C1 segment of cervical spinal cord (tissue), 14 donors: ENCODE measurements at regions not wholly inside any gene's neighbourhood (a gene's known extent, or its start where the extent isn't known, plus 50 kb on each side); places are given as distances from the start of the nearest gene placed in this dataset.

Source experiments
- DNase-seq, 14 donors: peaks; one replicate each; lab custom pipeline; 2025; lab: John Stamatoyannopoulos, UW

- DNase-seq: peak in 1 of 14 donors; percentile 82
Observed at GRCh38 chr2:133768256-133768655, 200.0 kb upstream of the NCKAP5 start.

- DNase-seq: peak in 1 of 14 donors; percentile 22
Observed at GRCh38 chr2:133768658-133769435, 200.6 kb upstream of the NCKAP5 start.

DNA sequence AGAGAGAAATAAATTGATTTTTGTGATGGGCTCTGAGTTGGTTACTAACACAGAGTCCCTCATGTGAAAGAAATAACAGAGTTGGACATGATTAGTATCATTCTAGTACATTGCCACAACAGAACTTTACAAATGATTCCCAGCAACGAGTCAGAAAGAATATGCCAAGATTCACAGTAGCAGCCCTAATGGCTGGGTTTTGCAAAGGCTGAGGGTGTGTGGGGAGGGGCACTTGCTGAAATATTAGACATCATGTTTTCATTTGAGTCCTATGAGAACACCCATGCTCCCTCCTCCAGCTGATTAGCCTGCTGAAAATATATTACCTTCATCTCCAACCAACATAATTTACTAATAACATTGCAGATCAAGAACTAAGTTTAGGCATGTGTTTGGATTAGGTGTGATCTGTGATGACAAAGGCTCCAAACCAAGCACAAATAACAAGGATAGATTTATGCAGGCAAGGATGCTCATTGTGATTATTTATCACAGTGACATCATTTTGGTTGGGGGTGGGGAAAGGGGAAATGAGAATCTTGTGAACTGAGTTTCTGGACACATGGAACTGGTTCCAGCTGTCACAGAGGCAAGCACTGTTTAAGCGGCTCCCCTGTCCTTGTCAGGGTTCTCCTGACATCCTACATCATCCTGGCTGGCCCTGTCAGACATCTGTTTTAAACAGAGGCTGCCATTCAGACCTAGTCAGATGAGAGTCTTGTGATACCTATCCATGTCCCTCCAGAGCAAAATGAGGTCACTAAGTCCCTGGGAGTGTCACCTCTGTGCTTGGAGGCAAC is 205.8 kb upstream of the NCKAP5 start:
- DNase-seq: peak in 8 of 14 donors; percentile 25 to 68 (median 57)

DNA sequence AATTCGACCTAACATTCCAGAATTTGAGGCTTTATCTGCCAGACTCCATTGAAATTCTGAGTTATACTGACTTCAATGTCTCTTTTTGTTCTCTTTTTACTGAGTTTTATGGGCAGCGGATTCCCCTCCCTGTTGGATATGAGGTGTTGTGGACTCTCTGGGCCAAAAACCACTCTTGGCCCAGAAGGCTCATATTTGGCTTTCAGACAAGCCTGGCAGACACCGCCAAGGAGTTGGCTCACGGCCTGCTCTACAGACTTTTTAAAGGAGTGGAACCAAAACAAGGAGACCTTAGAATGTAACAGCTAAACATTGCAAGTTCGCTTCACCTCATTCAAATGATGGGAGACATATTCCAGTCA is 206.4 kb upstream of the NCKAP5 start:
- peak in 10 of 14 donors; percentile 19 to 68 (median 56) for DNase-seq

GRCh38 chr2:133776936-133777573 is 208.8 kb upstream of the NCKAP5 start:
- no peak for DNase-seq

- DNase-seq: no peak
Observed at GRCh38 chr2:133777574-133777960, 209.3 kb upstream of the NCKAP5 start.

DNA sequence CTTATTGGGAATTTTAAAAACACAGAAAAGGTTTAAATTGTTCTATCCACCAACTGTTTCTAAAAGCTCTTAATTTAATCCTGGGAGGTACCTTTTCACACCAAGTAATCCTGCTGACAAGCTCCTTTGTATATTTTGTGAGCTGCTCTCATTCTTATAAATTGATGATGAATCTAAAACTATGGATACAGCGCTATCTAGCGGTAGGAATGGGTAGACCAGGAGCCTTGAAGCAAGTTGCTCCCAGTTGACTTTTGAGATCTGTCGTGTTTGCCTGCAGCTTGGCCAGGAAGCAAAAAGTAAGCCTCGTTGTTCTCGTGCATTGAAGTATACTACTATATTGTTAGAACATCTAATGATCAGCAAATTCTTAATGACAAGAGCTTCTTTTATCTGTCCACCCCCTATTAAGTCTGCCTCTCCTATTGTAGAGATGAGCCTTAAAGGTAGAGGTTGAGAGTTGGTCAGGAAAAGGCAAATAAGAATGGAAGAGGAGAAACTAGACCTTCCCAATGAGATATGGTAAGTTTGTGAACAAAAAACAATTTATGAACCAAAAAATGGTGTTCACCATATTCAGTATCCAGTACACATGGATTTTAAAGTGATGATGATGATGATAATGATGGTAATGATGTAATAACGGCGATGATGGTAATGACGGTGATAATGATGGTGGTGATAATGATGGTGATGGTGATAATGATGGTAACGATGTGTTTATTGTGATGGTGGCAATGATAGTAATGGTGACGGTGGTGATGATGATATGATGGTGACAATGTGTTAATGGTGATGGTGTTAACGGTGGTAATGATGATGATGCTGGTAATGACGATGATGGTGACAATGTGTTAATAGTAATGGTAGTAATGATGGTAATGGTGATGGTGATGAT is 212.1 kb upstream of the NCKAP5 start:
- peak in 8 of 14 donors; percentile 9 to 38 (median 15) for DNase-seq

- no peak for DNase-seq
Observed at GRCh38 chr2:133780997-133781513, 212.8 kb upstream of the NCKAP5 start.

DNA sequence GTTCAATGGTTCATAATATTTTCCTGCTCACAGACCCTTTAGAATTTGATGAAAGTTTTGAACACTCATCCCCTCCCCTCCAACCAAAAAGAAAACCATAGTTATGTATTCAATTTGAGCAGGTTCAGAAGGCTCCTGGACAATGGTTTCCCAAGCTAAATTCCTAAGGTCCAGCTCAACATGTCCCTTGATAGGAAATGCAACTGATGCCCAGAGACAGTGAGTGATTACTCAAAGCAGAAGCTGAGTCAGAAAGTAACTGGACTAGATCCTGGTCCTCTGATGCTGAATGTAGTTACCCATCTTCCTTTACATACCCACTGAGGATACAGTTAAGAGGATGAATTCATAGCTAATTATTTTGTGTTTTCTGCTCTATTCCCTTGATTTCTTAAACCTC is 218.9 kb upstream of the NCKAP5 start:
- DNase-seq: no peak

- DNase-seq: no peak
Observed at GRCh38 chr2:133787651-133788050, 219.4 kb upstream of the NCKAP5 start.

- no peak for DNase-seq
Observed at GRCh38 chr2:133788386-133788785, 220.1 kb upstream of the NCKAP5 start.

DNA sequence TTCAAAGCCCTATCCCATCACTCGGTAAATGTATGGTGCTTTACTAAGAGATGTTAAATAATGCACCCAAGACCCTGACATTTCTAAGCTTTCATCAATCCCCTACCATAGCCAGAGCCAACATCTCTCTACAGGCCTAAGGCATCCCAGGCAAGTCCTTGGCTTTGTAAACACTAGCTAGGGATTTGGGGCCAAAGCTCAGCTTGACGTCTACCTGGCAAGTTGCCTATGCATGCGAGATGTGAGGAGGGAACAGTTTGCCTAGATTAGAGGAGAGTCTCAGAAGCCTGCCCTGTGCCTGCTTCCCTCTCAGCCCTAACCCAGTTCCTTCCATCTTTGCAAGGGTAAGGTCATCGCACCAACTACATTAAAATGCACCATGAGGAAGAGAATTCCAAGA is 221.5 kb upstream of the NCKAP5 start:
- DNase-seq: peak in 1 of 14 donors; percentile 23

- no peak for DNase-seq
Observed at GRCh38 chr2:133790711-133791110, 222.4 kb upstream of the NCKAP5 start.

DNA sequence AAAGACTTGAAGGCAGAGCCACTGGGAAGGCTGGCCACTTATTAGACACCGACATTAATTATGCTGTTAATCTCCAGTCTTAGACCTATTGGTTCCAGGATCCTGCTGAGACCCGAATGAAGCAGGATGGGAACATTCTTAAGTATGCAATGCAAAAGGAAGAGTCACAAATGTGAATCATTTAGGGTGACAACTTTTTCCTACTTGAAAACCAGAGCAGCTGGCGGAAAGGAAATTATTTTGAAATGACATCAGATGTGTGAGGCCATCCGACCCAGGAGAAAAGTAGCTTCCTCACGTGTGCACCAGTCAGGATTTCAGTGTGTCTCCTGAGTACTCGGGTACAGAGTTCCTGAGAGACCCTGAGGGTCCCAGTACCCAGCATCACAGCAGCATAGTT is 222.9 kb upstream of the NCKAP5 start:
- no peak for DNase-seq

- DNase-seq: no peak
Observed at GRCh38 chr2:133792223-133792622, 224.0 kb upstream of the NCKAP5 start.

- no peak for DNase-seq
Observed at GRCh38 chr2:133794114-133794513, 225.9 kb upstream of the NCKAP5 start.

- peak in 1 of 14 donors; percentile 34 for DNase-seq
Observed at GRCh38 chr2:133801946-133802345, 233.7 kb upstream of the NCKAP5 start.

DNA sequence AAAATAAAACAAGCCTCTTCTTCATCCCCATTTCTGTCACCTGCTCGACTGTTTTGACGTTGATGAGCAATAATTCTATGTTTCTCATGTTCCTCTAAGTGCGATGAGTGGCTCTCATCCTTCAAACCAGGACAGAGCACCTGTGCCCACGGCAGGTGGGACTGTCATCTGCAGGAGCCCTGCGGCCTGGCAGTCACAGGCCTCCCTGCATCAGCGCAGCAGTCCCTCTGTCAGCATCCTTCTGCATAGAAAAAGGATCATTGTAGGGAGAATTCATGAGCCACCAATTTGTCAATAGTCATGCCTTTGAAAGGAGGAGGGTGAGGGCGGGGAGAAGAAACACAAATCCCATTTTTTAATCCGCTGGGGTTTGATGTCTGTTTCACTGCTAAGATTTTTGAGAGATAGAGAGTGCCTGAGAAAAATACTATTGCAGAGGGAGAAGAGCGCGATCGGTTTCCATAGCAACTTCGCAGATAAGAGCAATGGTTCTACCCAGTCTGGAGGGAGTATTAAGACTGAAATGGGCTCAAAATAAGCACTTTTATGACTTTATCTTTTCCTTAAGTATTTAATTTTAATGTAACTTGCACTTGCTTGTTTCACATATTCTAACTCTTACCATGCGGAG is 234.3 kb upstream of the NCKAP5 start:
- DNase-seq: peak in 1 of 14 donors; percentile 34

- DNase-seq: no peak
Observed at GRCh38 chr2:133806564-133806963, 238.3 kb upstream of the NCKAP5 start.

GRCh38 chr2:133809485-133809884 is 241.2 kb upstream of the NCKAP5 start:
- DNase-seq: no peak

- no peak for DNase-seq
Observed at GRCh38 chr2:133810559-133810958, 242.3 kb upstream of the NCKAP5 start.
